H1 (cell line): ENCODE measurements at regions not wholly inside any gene's neighbourhood (a gene's known extent, or its start where the extent isn't known, plus 50 kb on each side); places are given as distances from the start of the nearest gene placed in this dataset.

Source experiments
- ASH2L ChIP-seq: fragments of 200-600, 300-600 bp; sonication (generic); IDR thresholded peaks from one replicate; pipeline ENCODE4 v1.7.1; 2017; ENCODE audit warnings: low read length
- RAD21 ChIP-seq, 2 experiments: IDR thresholded peaks in 1 of 2; conservative IDR thresholded peaks in 1 of 2; 2 replicates each; pipeline ENCODE4 v1.6.1; 2011; ENCODE audit warnings: low read depth in 2 of 2, low read length in 2 of 2, improper control_type of control experiment in 1 of 2, inconsistent platforms in 1 of 2, mild to moderate bottlenecking in 1 of 2, moderate library complexity in 1 of 2
- SUZ12 ChIP-seq: fragments of 200-600 bp; sonication (generic); IDR thresholded peaks from 2 replicates; pipeline ENCODE4 v1.6.1; 2012; ENCODE audit warnings: mild to moderate bottlenecking, inconsistent platforms, low read length, moderate library complexity, mixed read lengths
- TF ChIP-seq, protein P1 (sequence below), 3 experiments: IDR thresholded peaks; 1 replicate in 2 of 3; 2 replicates in 1 of 3; pipeline versions ENCODE4 v1.5.1 to v1.6.1; 2011; ENCODE audit warnings: low read length in 3 of 3, mild to moderate bottlenecking in 3 of 3, inconsistent platforms in 2 of 3, low read depth in 1 of 3, moderate library complexity in 1 of 3; ENCODE audit not compliant: insufficient read depth in 1 of 3; ENCODE audit errors: control extremely low read depth in 1 of 3
- TF ChIP-seq, protein P2 (sequence below): IDR thresholded peaks from 2 replicates; pipeline ENCODE4 v1.6.1; 2012; ENCODE audit warnings: inconsistent platforms

DNA sequence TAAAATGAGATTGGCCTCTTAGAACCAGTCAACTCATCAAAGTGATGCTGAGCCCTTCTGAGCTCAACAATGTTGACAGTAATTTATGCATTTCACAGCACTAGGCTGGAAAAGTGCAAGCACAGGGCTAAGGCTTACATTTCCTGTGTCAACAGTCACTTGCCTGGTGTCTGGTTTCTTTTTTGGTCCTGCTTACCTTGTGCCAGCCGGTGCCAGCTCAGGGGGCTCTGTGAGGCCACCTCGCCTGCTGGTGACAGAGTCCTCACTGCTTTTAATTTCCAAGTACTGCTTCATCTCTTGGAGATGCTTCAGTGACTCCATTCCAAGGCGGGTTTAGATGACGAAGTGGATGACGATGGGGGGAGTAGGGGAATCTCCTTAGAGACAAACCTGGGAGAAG, 53.1 kb upstream of the KCNA1 start (continued):
- TF ChIP-seq, protein P1, sequence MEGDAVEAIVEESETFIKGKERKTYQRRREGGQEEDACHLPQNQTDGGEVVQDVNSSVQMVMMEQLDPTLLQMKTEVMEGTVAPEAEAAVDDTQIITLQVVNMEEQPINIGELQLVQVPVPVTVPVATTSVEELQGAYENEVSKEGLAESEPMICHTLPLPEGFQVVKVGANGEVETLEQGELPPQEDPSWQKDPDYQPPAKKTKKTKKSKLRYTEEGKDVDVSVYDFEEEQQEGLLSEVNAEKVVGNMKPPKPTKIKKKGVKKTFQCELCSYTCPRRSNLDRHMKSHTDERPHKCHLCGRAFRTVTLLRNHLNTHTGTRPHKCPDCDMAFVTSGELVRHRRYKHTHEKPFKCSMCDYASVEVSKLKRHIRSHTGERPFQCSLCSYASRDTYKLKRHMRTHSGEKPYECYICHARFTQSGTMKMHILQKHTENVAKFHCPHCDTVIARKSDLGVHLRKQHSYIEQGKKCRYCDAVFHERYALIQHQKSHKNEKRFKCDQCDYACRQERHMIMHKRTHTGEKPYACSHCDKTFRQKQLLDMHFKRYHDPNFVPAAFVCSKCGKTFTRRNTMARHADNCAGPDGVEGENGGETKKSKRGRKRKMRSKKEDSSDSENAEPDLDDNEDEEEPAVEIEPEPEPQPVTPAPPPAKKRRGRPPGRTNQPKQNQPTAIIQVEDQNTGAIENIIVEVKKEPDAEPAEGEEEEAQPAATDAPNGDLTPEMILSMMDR (IDR thresholded peaks at IDR 0.05; ENCODE audit: control extremely low read depth in 1 of 3, insufficient read depth in 1 of 3, low read depth in 1 of 3, low read length in 3 of 3): no peak
- TF ChIP-seq, protein P2, sequence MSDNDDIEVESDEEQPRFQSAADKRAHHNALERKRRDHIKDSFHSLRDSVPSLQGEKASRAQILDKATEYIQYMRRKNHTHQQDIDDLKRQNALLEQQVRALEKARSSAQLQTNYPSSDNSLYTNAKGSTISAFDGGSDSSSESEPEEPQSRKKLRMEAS: no peak
- TF ChIP-seq ASH2L: no peak
- TF ChIP-seq RAD21 (IDR thresholded peaks at IDR 0.05 in 1 of 2, conservative IDR thresholded peaks at IDR 0.05 in 1 of 2; ENCODE audit: low read depth in 2 of 2, low read length in 2 of 2): no peak
- no peak for TF ChIP-seq SUZ12
